PC-3 (cell line): ENCODE measurements at regions not wholly inside any gene's neighbourhood (a gene's known extent, or its start where the extent isn't known, plus 50 kb on each side); places are given as distances from the start of the nearest gene placed in this dataset.

Source experiments
- ATAC-seq: fragments of 200-7000 bp; cut with Tn5 transposase; 2 replicates; pipeline ENCODE4 v1.9.1; 2020; ENCODE audit warnings: mild to moderate bottlenecking, moderate library complexity
- BruUV-seq: library from RNA; stranded (reverse); fragments of 400-500 nt; replicated peaks from 2 replicates; lab custom pipeline; 2021; lab: Mats Ljungman, UMichigan
- CTCF ChIA-PET: fragments of 300-600 bp; sonication (Branson Sonifier 250); formaldehyde crosslinking; loops from one replicate; lab custom pipeline; 2022; ENCODE audit warnings: antibody characterized with exemption; lab: Charles Lee
- POLR2A ChIA-PET: fragments of 300-600 bp; sonication (Branson Sonifier 250); formaldehyde crosslinking; loops from one replicate; lab custom pipeline; 2022; ENCODE audit warnings: antibody characterized with exemption; ENCODE audit not compliant: unreplicated experiment; lab: Charles Lee
- DNase-seq: peaks from one replicate; pipeline ENCODE4 v3.0.0-alpha.2; 2015
- H2AFZ ChIP-seq: fragments of 300-600 bp; sonication (generic); 2 replicates; pipeline ENCODE4 v1.6.0; 2016; ENCODE audit warnings: antibody characterized with exemption, low read length
- H3F3A ChIP-seq: fragments of 300-600 bp; sonication (generic); one replicate; pipeline ENCODE4 v1.6.0; 2017; ENCODE audit warnings: antibody characterized with exemption, low read length, control low read depth, mild to moderate bottlenecking; ENCODE audit not compliant: unreplicated experiment
- H3K27ac ChIP-seq: fragments of 300-600 bp; sonication (generic); 2 replicates; pipeline ENCODE4 v1.5.1; 2016; ENCODE audit warnings: mild to moderate bottlenecking, low read length
- H3K27me3 ChIP-seq: fragments of 300-600 bp; sonication (generic); 2 replicates; pipeline ENCODE4 v1.6.1; 2016; ENCODE audit warnings: low read length, mixed read lengths
- H3K36me3 ChIP-seq: fragments of 300-600 bp; sonication (generic); 2 replicates; pipeline ENCODE4 v1.6.1; 2016; ENCODE audit warnings: low read depth, mixed run types, low read length, mixed read lengths
- H3K4me1 ChIP-seq: fragments of 300-600 bp; sonication (generic); 2 replicates; pipeline ENCODE4 v1.5.1; 2016; ENCODE audit warnings: low read length; ENCODE audit not compliant: insufficient read depth
- H3K4me2 ChIP-seq: fragments of 300-600 bp; sonication (generic); 2 replicates; pipeline ENCODE4 v1.6.0; 2016; ENCODE audit warnings: low read length
- H3K4me3 ChIP-seq: fragments of 300-600 bp; sonication (generic); 2 replicates; pipeline ENCODE4 v1.5.1; 2016; ENCODE audit warnings: mild to moderate bottlenecking, low read length, mixed read lengths
- H3K79me2 ChIP-seq: fragments of 300-600 bp; sonication (generic); 2 replicates; pipeline ENCODE4 v1.6.1; 2017; ENCODE audit warnings: low read length, mixed read lengths
- H3K9ac ChIP-seq: fragments of 300-600 bp; sonication (generic); 2 replicates; pipeline ENCODE4 v1.6.0; 2016; ENCODE audit warnings: mild to moderate bottlenecking, low read length
- H3K9me2 ChIP-seq: fragments of 300-600 bp; sonication (generic); replicated peaks from 2 replicates; pipeline ENCODE4 v1.6.1; 2016; ENCODE audit warnings: mixed run types, low read length, mixed read lengths
- H3K9me3 ChIP-seq: fragments of 300-600 bp; sonication (generic); 2 replicates; pipeline ENCODE4 v1.6.1; 2016; ENCODE audit warnings: low read length, mixed read lengths
- H4K20me1 ChIP-seq: fragments of 300-600 bp; sonication (generic); 2 replicates; pipeline ENCODE4 v1.6.1; 2016; ENCODE audit warnings: low read length, mixed read lengths
- EZH2 ChIP-seq: fragments of 300-600 bp; sonication (generic); IDR thresholded peaks from one replicate; pipeline ENCODE4 v1.6.1; 2017; ENCODE audit warnings: antibody characterized with exemption, mild to moderate bottlenecking, low read length; ENCODE audit not compliant: unreplicated experiment
- EZH2phosphoT487 ChIP-seq: fragments of 300-600 bp; sonication (generic); IDR thresholded peaks from 2 replicates; pipeline ENCODE4 v1.6.1; 2018; ENCODE audit warnings: mild to moderate bottlenecking, antibody characterized with exemption, low read length, borderline replicate concordance
- intact Hi-C: fragments of 100-400 bp; cut with micrococcal nuclease; formaldehyde crosslinking; loops from 2 replicates; pipeline ENCODE4 v1.9.0; 2023
- TF ChIP-seq, protein P1 (sequence below): fragments of 300-600 bp; sonication (generic); conservative IDR thresholded peaks from 2 replicates; pipeline ENCODE4 v1.5.1; 2017; ENCODE audit warnings: antibody characterized with exemption, low read depth, mild to moderate bottlenecking, low read length

DNA sequence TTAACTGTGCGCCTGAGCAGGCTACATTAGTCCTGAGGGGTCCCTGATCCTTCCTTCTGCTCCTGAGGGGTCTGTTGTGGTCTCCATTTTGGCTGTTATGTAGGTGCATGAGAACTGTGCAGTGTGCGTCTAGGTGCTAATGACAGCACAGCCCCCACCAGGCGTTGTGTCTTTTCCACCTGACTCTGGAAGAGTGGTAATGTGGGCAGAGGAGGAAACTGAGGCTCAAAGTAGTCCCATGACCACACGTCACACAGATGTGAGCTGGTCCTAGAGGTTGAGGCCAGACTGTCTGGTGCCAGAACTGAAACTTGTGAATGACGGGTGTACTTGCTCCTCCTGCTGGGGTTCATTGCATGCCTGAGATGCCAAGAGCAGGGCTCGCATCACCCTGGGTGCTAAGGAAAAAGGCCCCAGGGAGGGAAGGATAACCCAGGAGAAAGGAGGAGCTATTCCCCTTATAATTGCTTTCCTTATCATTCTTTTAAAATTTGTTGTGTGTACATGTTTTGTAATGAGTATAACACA, 111.8 kb downstream of the SLC25A47 start:
- ATAC-seq, result no peak
- Histone ChIP-seq H3K4me3 (no peak overlapping the region), H3K27ac (no peak overlapping the region), H3K9me3 (no peaks in the 10 kb centered on the region), H3K27me3 (no peaks in the 10 kb centered on the region), H2AFZ (no peak overlapping the region), H3K9me2 (no peaks in the 10 kb centered on the region), H3K9ac (no peak overlapping the region), H3K36me3 (no peaks in the 10 kb centered on the region), H3K79me2 (no peaks in the 10 kb centered on the region), H3K4me2 (no peak overlapping the region), H3K4me1 (peaks cover 20% of the 10 kb centered on the region), H4K20me1 (no peaks in the 10 kb centered on the region), H3F3A (no peaks in the 10 kb centered on the region)
- ChIA-PET POLR2A (no interaction called here), CTCF (no interaction called here)
- intact Hi-C loops, result no loop called here
- no peak for TF ChIP-seq EZH2
- TF ChIP-seq, protein P1, sequence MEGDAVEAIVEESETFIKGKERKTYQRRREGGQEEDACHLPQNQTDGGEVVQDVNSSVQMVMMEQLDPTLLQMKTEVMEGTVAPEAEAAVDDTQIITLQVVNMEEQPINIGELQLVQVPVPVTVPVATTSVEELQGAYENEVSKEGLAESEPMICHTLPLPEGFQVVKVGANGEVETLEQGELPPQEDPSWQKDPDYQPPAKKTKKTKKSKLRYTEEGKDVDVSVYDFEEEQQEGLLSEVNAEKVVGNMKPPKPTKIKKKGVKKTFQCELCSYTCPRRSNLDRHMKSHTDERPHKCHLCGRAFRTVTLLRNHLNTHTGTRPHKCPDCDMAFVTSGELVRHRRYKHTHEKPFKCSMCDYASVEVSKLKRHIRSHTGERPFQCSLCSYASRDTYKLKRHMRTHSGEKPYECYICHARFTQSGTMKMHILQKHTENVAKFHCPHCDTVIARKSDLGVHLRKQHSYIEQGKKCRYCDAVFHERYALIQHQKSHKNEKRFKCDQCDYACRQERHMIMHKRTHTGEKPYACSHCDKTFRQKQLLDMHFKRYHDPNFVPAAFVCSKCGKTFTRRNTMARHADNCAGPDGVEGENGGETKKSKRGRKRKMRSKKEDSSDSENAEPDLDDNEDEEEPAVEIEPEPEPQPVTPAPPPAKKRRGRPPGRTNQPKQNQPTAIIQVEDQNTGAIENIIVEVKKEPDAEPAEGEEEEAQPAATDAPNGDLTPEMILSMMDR, result no peak
- no peak for TF ChIP-seq EZH2phosphoT487
- no peak for DNase-seq
- BruUV-seq, result no TSS peak

DNA sequence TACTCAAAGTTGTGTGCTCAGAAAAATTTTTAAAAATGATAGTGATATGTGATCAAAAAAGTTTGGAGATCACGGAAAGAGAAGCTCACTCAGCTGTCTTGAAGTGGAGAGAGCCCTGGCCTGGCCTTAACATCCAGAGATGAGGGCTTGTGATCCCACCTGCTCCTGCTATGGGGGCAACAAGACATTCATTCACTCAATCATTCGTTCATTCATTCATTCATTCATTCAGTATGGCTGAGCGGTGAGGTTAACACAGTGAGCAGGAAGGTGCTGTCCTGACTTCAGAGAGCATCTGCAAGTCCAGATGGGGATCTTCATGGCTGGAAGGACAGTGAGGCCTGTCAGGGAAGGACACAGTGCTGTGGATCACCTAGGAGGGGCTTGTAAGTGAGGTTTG, 112.3 kb downstream of the SLC25A47 start:
- TF ChIP-seq, protein P1, result no peak
- TF ChIP-seq EZH2phosphoT487 (no peak), EZH2 (no peak)
- Histone ChIP-seq H3F3A (no peaks in the 10 kb centered on the region), H3K4me3 (no peak overlapping the region), H3K9ac (no peak overlapping the region), H2AFZ (no peak overlapping the region), H3K27ac (no peak overlapping the region), H3K27me3 (no peaks in the 10 kb centered on the region), H3K79me2 (no peaks in the 10 kb centered on the region), H3K9me2 (no peaks in the 10 kb centered on the region), H4K20me1 (no peaks in the 10 kb centered on the region), H3K4me1 (peaks cover 24% of the 10 kb centered on the region), H3K36me3 (no peaks in the 10 kb centered on the region), H3K9me3 (no peaks in the 10 kb centered on the region), H3K4me2 (no peak overlapping the region)
- no peak for DNase-seq
- BruUV-seq, result no TSS peak
- CTCF ChIA-PET, result no interaction called here
- no peak for ATAC-seq
- intact Hi-C loops, result no loop called here
- POLR2A ChIA-PET, result interaction anchor here (0.5 kb wide), 1 partner anchor 75 kb away, joined by 19 read pairs; no protein-coding TSS in a partner anchor

DNA sequence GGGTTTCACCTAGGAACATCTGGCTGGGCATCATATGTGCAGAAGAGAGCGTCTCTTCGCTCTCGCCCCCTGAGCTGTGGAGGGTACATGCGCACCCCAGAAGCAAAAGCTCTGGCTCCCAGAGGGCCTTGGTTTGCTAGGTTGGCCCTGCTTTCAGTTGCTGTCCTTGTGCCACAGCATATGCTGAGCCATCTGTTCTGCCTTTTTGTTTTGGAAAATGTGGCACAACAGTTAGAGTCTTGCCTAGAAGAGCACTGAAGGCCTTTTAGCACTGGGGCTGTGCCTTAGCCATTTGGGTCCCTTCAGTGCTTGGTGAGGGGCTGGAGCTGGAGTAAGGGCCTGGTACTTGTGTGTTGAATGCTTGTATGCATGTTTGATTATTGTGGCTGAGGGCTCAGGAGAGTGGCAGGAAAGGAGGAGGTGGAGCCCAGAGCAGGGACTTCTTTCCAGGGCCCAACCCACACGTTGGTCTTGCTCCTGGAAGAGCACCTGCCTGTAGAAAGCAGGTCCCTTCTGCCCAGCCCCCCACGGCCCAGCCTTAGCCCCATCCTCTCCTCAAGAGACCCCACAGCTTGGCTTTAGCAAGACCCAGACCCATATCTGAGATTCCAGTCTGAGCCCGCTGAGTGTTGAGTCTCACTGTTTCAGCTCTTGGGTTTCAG, 113.7 kb downstream of the SLC25A47 start:
- Histone ChIP-seq H3K4me2 (no peak overlapping the region), H2AFZ (no peak overlapping the region), H3K4me1 (peaks cover 34% of the 10 kb centered on the region), H3K27ac (no peak overlapping the region), H3K9me2 (no peaks in the 10 kb centered on the region), H3K9me3 (no peaks in the 10 kb centered on the region), H4K20me1 (no peaks in the 10 kb centered on the region), H3K36me3 (no peaks in the 10 kb centered on the region), H3K4me3 (no peak overlapping the region), H3K27me3 (no peaks in the 10 kb centered on the region), H3K9ac (no peak overlapping the region), H3F3A (no peaks in the 10 kb centered on the region), H3K79me2 (no peaks in the 10 kb centered on the region)
- POLR2A ChIA-PET, result no interaction called here
- intact Hi-C loops, result no loop called here
- DNase-seq (no peak), ATAC-seq (no peak)
- TF ChIP-seq, protein P1, result no peak
- no peak for TF ChIP-seq EZH2phosphoT487
- no peak for TF ChIP-seq EZH2
- CTCF ChIA-PET, result interaction anchor here (1.0 kb wide), 1 partner anchor 52 kb away, joined by 3 read pairs; no protein-coding TSS in a partner anchor
- no TSS peak for BruUV-seq
